Stomach (tissue), 4 donors: ENCODE measurements at regions not wholly inside any gene's neighbourhood (a gene's known extent, or its start where the extent isn't known, plus 50 kb on each side); places are given as distances from the start of the nearest gene placed in this dataset.

Experiments
- CTCF ChIP-seq, 7 experiments: fragments of 450-650 bp in 4 of 7; fragments of 200-600 bp in 3 of 7; sonication (generic) in 3 of 7; IDR thresholded peaks; one replicate each; pipeline ENCODE4 v1.5.1; 2016 to 2019; ENCODE audit warnings: antibody characterized with exemption in 7 of 7, control low read depth in 2 of 7, mild to moderate bottlenecking in 1 of 7
- EP300 ChIP-seq: sonication (generic); formaldehyde crosslinking; IDR thresholded peaks from one replicate; pipeline ENCODE4 v1.6.1; 2017; ENCODE audit warnings: antibody characterized with exemption
- POLR2A ChIP-seq, 4 donors: fragments of 450-650 bp; IDR thresholded peaks; one replicate each; pipeline ENCODE4 v1.6.1; 2016; ENCODE audit warnings: antibody characterized with exemption in 4 of 4, control low read depth in 2 of 4, mild to moderate bottlenecking in 1 of 4, moderate library complexity in 1 of 4
- POLR2AphosphoS5 ChIP-seq, 3 donors: sonication (generic); formaldehyde crosslinking; IDR thresholded peaks; one replicate each; pipeline ENCODE4 v1.6.1; 2016; ENCODE audit warnings: antibody characterized with exemption in 3 of 3

GRCh38 chr6:65943051-65943450 lies 236.0 kb upstream of the EYS start:
- TF ChIP-seq CTCF (IDR thresholded peaks at IDR 0.05) = no peak
- no peak for TF ChIP-seq POLR2AphosphoS5 (IDR thresholded peaks at IDR 0.05)
- no peak for TF ChIP-seq POLR2A (IDR thresholded peaks at IDR 0.05)
- TF ChIP-seq EP300 = no peak
